HEK293 (cell line): ENCODE measurements at regions not wholly inside any gene's neighbourhood (a gene's known extent, or its start where the extent isn't known, plus 50 kb on each side); places are given as distances from the start of the nearest gene placed in this dataset.
A peak's percentile ranks its signal among the peaks of the same experiment; 100 is the strongest.

ENCODE experiments used
- AEBP2 ChIP-seq: fragments of 450-650 bp; formaldehyde crosslinking; IDR thresholded peaks from 2 replicates; pipeline ENCODE4 v1.5.1; 2016; ENCODE audit warnings: missing biosample characterization, missing genetic modification characterization, borderline replicate concordance
- HIC1 ChIP-seq: fragments of 450-650 bp; formaldehyde crosslinking; IDR thresholded peaks from 2 replicates; pipeline ENCODE4 v1.5.1; 2016; ENCODE audit warnings: missing biosample characterization, missing genetic modification characterization
- INSM2 ChIP-seq: fragments of 450-650 bp; formaldehyde crosslinking; IDR thresholded peaks from 2 replicates; pipeline ENCODE4 v1.5.1; 2016; ENCODE audit warnings: missing biosample characterization, missing genetic modification characterization
- SALL2 ChIP-seq: fragments of 450-650 bp; formaldehyde crosslinking; IDR thresholded peaks from 2 replicates; pipeline ENCODE4 v1.5.0; 2017; ENCODE audit warnings: missing biosample characterization, mild to moderate bottlenecking, missing genetic modification characterization, borderline replicate concordance
- YY1 ChIP-seq: fragments of 450-650 bp; formaldehyde crosslinking; IDR thresholded peaks from 2 replicates; pipeline ENCODE4 v1.5.1; 2018; ENCODE audit warnings: missing biosample characterization, missing genetic modification characterization
- ZBTB17 ChIP-seq: fragments of 450-650 bp; formaldehyde crosslinking; IDR thresholded peaks from 2 replicates; pipeline ENCODE4 v1.5.1; 2016; ENCODE audit warnings: missing biosample characterization, missing genetic modification characterization
- ZBTB21 ChIP-seq: fragments of 450-650 bp; formaldehyde crosslinking; IDR thresholded peaks from 2 replicates; pipeline ENCODE4 v1.5.1; 2017; ENCODE audit warnings: missing biosample characterization, missing genetic modification characterization
- ZBTB26 ChIP-seq: fragments of 450-650 bp; formaldehyde crosslinking; optimal IDR thresholded peaks from 2 replicates; pipeline ENCODE3; 2016; ENCODE audit warnings: missing biosample characterization, mild to moderate bottlenecking, missing genetic modification characterization
- ZBTB8A ChIP-seq: fragments of 450-650 bp; formaldehyde crosslinking; IDR thresholded peaks from 2 replicates; pipeline ENCODE4 v1.5.1; 2016; ENCODE audit warnings: missing biosample characterization, missing genetic modification characterization
- ZFP37 ChIP-seq: fragments of 450-650 bp; formaldehyde crosslinking; IDR thresholded peaks from 2 replicates; pipeline ENCODE4 v1.5.1; 2016; ENCODE audit warnings: missing biosample characterization, missing genetic modification characterization
- ZNF138 ChIP-seq: fragments of 450-650 bp; formaldehyde crosslinking; IDR thresholded peaks from 2 replicates; pipeline ENCODE4 v1.5.1; 2016; ENCODE audit warnings: missing biosample characterization, missing genetic modification characterization, borderline replicate concordance
- ZNF169 ChIP-seq: fragments of 450-650 bp; formaldehyde crosslinking; IDR thresholded peaks from 2 replicates; pipeline ENCODE4 v1.5.1; 2016; ENCODE audit warnings: missing biosample characterization, missing genetic modification characterization
- ZNF280D ChIP-seq: fragments of 450-650 bp; formaldehyde crosslinking; IDR thresholded peaks from 2 replicates; pipeline ENCODE4 v1.5.1; 2016; ENCODE audit warnings: missing biosample characterization, missing genetic modification characterization
- ZNF335 ChIP-seq: fragments of 450-650 bp; formaldehyde crosslinking; conservative IDR thresholded peaks from 2 replicates; pipeline ENCODE4 v1.5.1; 2016; ENCODE audit warnings: missing biosample characterization, missing genetic modification characterization
- ZNF426 ChIP-seq: fragments of 450-650 bp; formaldehyde crosslinking; IDR thresholded peaks from 2 replicates; pipeline ENCODE4 v1.5.1; 2017; ENCODE audit warnings: missing biosample characterization, missing genetic modification characterization, mild to moderate bottlenecking, inconsistent platforms, moderate library complexity
- ZNF449 ChIP-seq: fragments of 450-650 bp; formaldehyde crosslinking; IDR thresholded peaks from 2 replicates; pipeline ENCODE4 v1.5.1; 2017; ENCODE audit warnings: missing biosample characterization, mild to moderate bottlenecking, missing genetic modification characterization, moderate library complexity
- ZNF514 ChIP-seq: fragments of 450-650 bp; formaldehyde crosslinking; IDR thresholded peaks from 2 replicates; pipeline ENCODE4 v1.5.1; 2016; ENCODE audit warnings: missing biosample characterization, missing genetic modification characterization
- ZNF518A ChIP-seq: fragments of 450-650 bp; formaldehyde crosslinking; conservative IDR thresholded peaks from 2 replicates; pipeline ENCODE4 v1.5.1; 2016; ENCODE audit warnings: low read depth, missing biosample characterization, missing genetic modification characterization
- ZNF670 ChIP-seq: fragments of 450-650 bp; formaldehyde crosslinking; IDR thresholded peaks from 2 replicates; pipeline ENCODE4 v1.5.1; 2016; ENCODE audit warnings: missing biosample characterization, missing genetic modification characterization, low read depth
- ZSCAN30 ChIP-seq: fragments of 450-650 bp; IDR thresholded peaks from 2 replicates; pipeline ENCODE4 v1.5.1; 2018; ENCODE audit warnings: missing biosample characterization, mild to moderate bottlenecking, missing genetic modification characterization, moderate library complexity
- ZSCAN5A ChIP-seq: fragments of 450-650 bp; formaldehyde crosslinking; IDR thresholded peaks from 2 replicates; pipeline ENCODE4 v1.5.1; 2016; ENCODE audit warnings: missing biosample characterization, missing genetic modification characterization
- ZXDB ChIP-seq: fragments of 450-650 bp; formaldehyde crosslinking; IDR thresholded peaks from 2 replicates; pipeline ENCODE4 v1.5.1; 2016; ENCODE audit warnings: missing biosample characterization, missing genetic modification characterization

- no peak for TF ChIP-seq ZNF518A
- TF ChIP-seq ZNF514 (tag by site-specific recombination), result no peak
- TF ChIP-seq YY1, result no peak; the same call in 1 of the 2 replicates
- no peak for TF ChIP-seq ZNF138 (tag by site-specific recombination)
- TF ChIP-seq ZNF449 (tag by site-specific recombination), result no peak
- no peak for TF ChIP-seq HIC1 (tag by site-specific recombination)
- TF ChIP-seq ZNF426 (tag by site-specific recombination), result no peak
- TF ChIP-seq ZBTB21, result no peak
- TF ChIP-seq INSM2 (tag by site-specific recombination), result no peak
- no peak for TF ChIP-seq ZBTB26 (tag by site-specific recombination)
- TF ChIP-seq AEBP2 (tag by site-specific recombination), result no peak
- no peak for TF ChIP-seq ZNF335
- TF ChIP-seq ZFP37, result no peak
- TF ChIP-seq ZNF670, result no peak
- no peak for TF ChIP-seq ZSCAN5A (tag by site-specific recombination)
- TF ChIP-seq ZXDB (tag by site-specific recombination), result peak; percentile 72
- TF ChIP-seq ZNF280D (tag by site-specific recombination), result no peak
- TF ChIP-seq ZBTB17 (tag by site-specific recombination), result no peak
- TF ChIP-seq ZBTB8A (tag by site-specific recombination), result peak; percentile 28; the same call in 1 of the 2 replicates
- TF ChIP-seq ZSCAN30 (tag by site-specific recombination), result peak; percentile 57; the same call in 1 of the 2 replicates
- no peak for TF ChIP-seq ZNF169 (tag by site-specific recombination)
- TF ChIP-seq SALL2 (tag by site-specific recombination), result no peak
Measured at GRCh38 chr1:221302357-221302756, 423.1 kb downstream of the HLX start (continued).
